GM20431 (cell line): ENCODE measurements at regions not wholly inside any gene's neighbourhood (a gene's known extent, or its start where the extent isn't known, plus 50 kb on each side); places are given as distances from the start of the nearest gene placed in this dataset.

Experiments
- in situ Hi-C: fragments of 300-500 bp; cut with MseI, MboI; formaldehyde crosslinking; loops from one replicate; pipeline ENCODE4 v1.15.0; 2020; ENCODE audit warnings: low sequenced_read_pairs; ENCODE audit not compliant: unreplicated experiment

GRCh38 chr1:204736836-204737235, 51.3 kb upstream of the LRRN2 start:
- in situ Hi-C loops = no loop called here

GRCh38 chr1:204738506-204738905, 53.0 kb upstream of the LRRN2 start:
- in situ Hi-C loops = no loop called here

GRCh38 chr1:204740354-204740753, 54.8 kb upstream of the LRRN2 start:
- in situ Hi-C loops = no loop called here

GRCh38 chr1:204741440-204741839, 55.9 kb upstream of the LRRN2 start:
- in situ Hi-C loops = no loop called here

GRCh38 chr1:204742676-204743251, 57.2 kb upstream of the LRRN2 start:
- in situ Hi-C loops = no loop called here

GRCh38 chr1:204744107-204744779, 58.7 kb upstream of the LRRN2 start:
- in situ Hi-C loops = no loop called here

- in situ Hi-C loops = no loop called here
Measured at GRCh38 chr1:204746838-204747442, 61.4 kb upstream of the LRRN2 start.

GRCh38 chr1:204751480-204751879, 65.9 kb upstream of the LRRN2 start:
- in situ Hi-C loops = no loop called here

- in situ Hi-C loops = no loop called here
Measured at GRCh38 chr1:204751883-204752687, 66.5 kb upstream of the LRRN2 start.

GRCh38 chr1:204752688-204753040, 67.1 kb upstream of the LRRN2 start:
- in situ Hi-C loops = no loop called here

GRCh38 chr1:204754821-204755220, 69.3 kb upstream of the LRRN2 start:
- in situ Hi-C loops = no loop called here

GRCh38 chr1:204756349-204756748, 70.8 kb upstream of the LRRN2 start:
- in situ Hi-C loops = no loop called here

GRCh38 chr1:204756811-204757210, 71.3 kb upstream of the LRRN2 start:
- in situ Hi-C loops = no loop called here

- in situ Hi-C loops = no loop called here
Measured at GRCh38 chr1:204758601-204759000, 73.1 kb upstream of the LRRN2 start.

GRCh38 chr1:204760350-204760749, 74.8 kb upstream of the LRRN2 start:
- in situ Hi-C loops = loop anchor here (10.0 kb wide), 1 partner anchor 196 kb away; no protein-coding TSS in a partner anchor

- in situ Hi-C loops = loop anchor here (10.0 kb wide), 1 partner anchor 196 kb away; no protein-coding TSS in a partner anchor
Measured at GRCh38 chr1:204760757-204761156, 75.2 kb upstream of the LRRN2 start.

- in situ Hi-C loops = loop anchor here (10.0 kb wide), 1 partner anchor 199 kb away; no protein-coding TSS in a partner anchor
Measured at GRCh38 chr1:204763773-204764427, 78.4 kb upstream of the LRRN2 start.

GRCh38 chr1:204769997-204770396, 84.5 kb upstream of the LRRN2 start:
- in situ Hi-C loops = loop anchor here (10.0 kb wide), 1 partner anchor 205 kb away; no protein-coding TSS in a partner anchor

- in situ Hi-C loops = no loop called here
Measured at GRCh38 chr1:204771358-204771757, 85.8 kb upstream of the LRRN2 start.

- in situ Hi-C loops = no loop called here
Measured at GRCh38 chr1:204773246-204773645, 87.7 kb upstream of the LRRN2 start.
